Esophagus (tissue), 2 donors: ENCODE measurements at regions not wholly inside any gene's neighbourhood (a gene's known extent, or its start where the extent isn't known, plus 50 kb on each side); places are given as distances from the start of the nearest gene placed in this dataset.
"Not testable (repeated sequence)": the region's sequence is repeated elsewhere in the genome, so short reads cannot be mapped to it uniquely, and the experiment has no call there.

Experiments used
- H3K27ac ChIP-seq, 2 donors: one replicate each; pipeline ENCODE4 v1.5.1; 2013; ENCODE audit warnings: low read depth in 2 of 2, mild to moderate bottlenecking in 2 of 2, inconsistent platforms in 1 of 2, low read length in 1 of 2, moderate library complexity in 1 of 2
- H3K27me3 ChIP-seq, 2 donors: one replicate each; pipeline ENCODE4 v1.6.1; 2013; ENCODE audit warnings: low read length in 2 of 2, control low read depth in 1 of 2, mild to moderate bottlenecking in 1 of 2; ENCODE audit not compliant: insufficient read depth in 2 of 2, control insufficient read depth in 1 of 2
- H3K36me3 ChIP-seq, 2 donors: one replicate each; pipeline ENCODE4 v1.6.1; 2013; ENCODE audit warnings: low read length in 1 of 2; ENCODE audit not compliant: control insufficient read depth in 2 of 2, insufficient read depth in 2 of 2
- H3K4me1 ChIP-seq, 2 donors: one replicate each; pipeline ENCODE4 v1.6.1; 2013; ENCODE audit warnings: low read length in 1 of 2; ENCODE audit not compliant: control insufficient read depth in 2 of 2, insufficient read depth in 2 of 2
- H3K4me3 ChIP-seq, 2 donors: one replicate each; pipeline ENCODE4 v1.5.1; 2013; ENCODE audit warnings: low read length in 2 of 2, mild to moderate bottlenecking in 2 of 2, low read depth in 1 of 2, moderate library complexity in 1 of 2
- H3K9me3 ChIP-seq, 2 donors: one replicate each; pipeline ENCODE4 v1.6.1; 2013; ENCODE audit warnings: mild to moderate bottlenecking in 2 of 2, low read depth in 1 of 2, low read length in 1 of 2, moderate library complexity in 1 of 2; ENCODE audit not compliant: control insufficient read depth in 2 of 2, insufficient read depth in 1 of 2
- WGBS, 2 donors: extraction: QIAGEN DNeasy Blood & Tissue Kit; methylation state at CpG; one replicate each; pipeline ENCODE4 v1.1.7; 2013; 5-methylcytosine and 5-hydroxymethylcytosine counted together
- donor health status: healthy with polysubstance abuse.
- donor health status: Bipolar disorder and iron deficiency.

DNA sequence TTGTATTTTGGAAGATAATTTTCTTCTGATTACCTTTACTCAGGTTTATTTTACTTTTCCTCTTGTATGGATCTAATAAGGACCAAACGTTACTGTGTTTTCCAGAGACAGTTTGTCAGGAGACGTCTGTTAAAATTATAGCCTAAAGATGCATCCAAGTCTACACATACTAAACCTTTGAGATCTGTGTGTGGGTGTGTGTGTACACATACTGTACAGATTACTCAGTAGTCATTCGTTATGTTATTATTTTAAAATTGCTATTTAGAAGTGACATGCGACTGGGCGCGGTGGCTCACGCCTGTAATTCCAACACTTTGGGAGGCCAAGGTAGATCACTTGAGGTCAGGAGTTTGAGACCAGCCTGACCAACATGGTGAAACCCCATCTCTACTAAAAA is 51.6 kb upstream of the CNTLN start:
- H3K27me3 ChIP-seq, result no peaks in the 10 kb centered on the region
- no peak overlapping the region for H3K27ac ChIP-seq
- no peaks in the 10 kb centered on the region for H3K4me1 ChIP-seq

DNA sequence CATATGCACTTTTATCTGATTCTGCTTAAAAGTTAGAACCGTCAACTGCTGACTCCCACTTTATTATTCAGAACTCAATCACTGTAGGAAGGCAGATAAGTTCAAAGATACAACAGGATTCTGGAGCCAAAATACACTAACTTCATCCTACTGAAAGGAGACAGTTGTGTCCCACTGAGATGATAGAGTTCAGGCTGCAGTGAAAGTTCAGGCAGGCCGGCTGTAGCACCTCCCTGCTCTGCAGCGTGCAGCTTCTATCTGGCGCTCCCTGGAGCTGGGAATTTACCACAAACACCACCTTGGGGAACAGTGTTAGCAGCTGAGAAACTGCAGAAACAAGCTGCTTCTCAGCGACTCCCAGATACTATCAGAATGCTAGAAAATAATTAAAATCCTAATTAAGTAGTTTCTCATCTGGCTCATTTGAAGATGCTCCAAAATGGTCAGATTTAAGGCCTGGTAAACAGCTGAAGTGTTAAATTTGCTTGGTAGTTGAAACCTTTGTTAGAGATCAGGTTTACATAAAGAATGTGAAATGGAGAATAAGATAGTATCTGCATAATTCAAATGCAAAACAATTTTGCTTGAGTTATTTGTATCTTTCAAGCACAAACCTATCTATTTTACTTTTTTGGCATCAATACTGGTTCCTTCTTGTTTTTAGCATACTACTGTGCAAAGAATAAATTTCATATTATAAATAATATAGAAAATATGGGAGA is 52.3 kb upstream of the CNTLN start:
- WGBS, 2 donors, result 37 to 45% methylated on average over 5 of the region's 5 CpGs

More for the DNA sequence above, 51.6 kb upstream of the CNTLN start:
- 72 to 82% methylated on average over 7 of the region's 7 CpGs for WGBS, 2 donors
- Histone ChIP-seq H3K4me3 (no peak overlapping the region), H3K36me3 (no peaks in the 10 kb centered on the region), H3K9me3 (no peaks in the 10 kb centered on the region)

DNA sequence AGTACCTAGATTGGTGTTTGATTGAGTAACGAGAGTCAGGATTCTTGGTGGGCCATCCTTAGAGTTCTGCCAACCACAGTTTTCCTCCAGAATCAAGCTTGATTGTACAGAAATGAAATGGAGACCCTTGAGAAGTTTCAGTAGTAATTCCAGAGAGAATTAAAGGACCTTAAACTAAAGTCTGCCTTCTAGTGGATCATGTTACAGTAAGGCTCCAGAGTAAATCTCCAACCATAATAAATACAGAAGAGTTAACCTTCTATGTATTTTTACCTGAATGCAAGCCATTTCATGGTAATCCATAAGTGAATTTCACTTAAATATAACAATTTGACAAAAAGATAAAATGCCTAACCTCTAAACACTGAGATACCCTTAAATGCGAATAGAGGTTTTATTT is 53.0 kb upstream of the CNTLN start:
- Histone ChIP-seq H3K4me1 (no peaks in the 10 kb centered on the region), H3K27ac (no peak overlapping the region), H3K36me3 (no peaks in the 10 kb centered on the region), H3K4me3 (no peak overlapping the region), H3K27me3 (no peaks in the 10 kb centered on the region), H3K9me3 (no peaks in the 10 kb centered on the region)
- WGBS, 2 donors, result 87 to 90% methylated on average over 2 of the region's 2 CpGs

More for the DNA sequence above, 52.3 kb upstream of the CNTLN start:
- H3K36me3 ChIP-seq, result no peaks in the 10 kb centered on the region
- H3K27me3 ChIP-seq, result no peaks in the 10 kb centered on the region
- no peaks in the 10 kb centered on the region for H3K4me1 ChIP-seq
- H3K4me3 ChIP-seq, result no peak overlapping the region
- no peaks in the 10 kb centered on the region for H3K9me3 ChIP-seq
- no peak overlapping the region for H3K27ac ChIP-seq

DNA sequence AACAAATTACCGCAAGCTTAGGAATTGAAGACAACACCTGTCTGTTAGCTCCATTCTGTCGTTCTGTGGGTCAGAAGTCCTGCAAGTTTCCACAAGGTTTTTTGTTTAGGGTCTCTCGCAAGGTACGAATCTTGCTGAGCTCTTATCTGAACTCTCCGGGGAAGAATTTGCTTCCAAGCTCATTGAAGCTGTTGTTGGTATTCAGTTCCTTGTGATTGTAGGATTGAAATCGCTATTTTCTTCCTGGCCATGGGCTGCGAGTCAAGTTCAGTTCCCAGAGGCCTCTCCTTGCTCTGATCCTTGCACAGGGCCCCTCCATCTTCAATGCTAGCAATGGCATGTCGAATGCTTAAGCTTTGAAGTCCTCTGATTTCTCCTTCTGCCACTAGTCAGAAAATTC is 53.5 kb upstream of the CNTLN start:
- Histone ChIP-seq H3K4me1 (no peaks in the 10 kb centered on the region), H3K27ac (no peak overlapping the region), H3K9me3 (no peaks in the 10 kb centered on the region), H3K36me3 (no peaks in the 10 kb centered on the region), H3K4me3 (no peak overlapping the region), H3K27me3 (no peaks in the 10 kb centered on the region)
- WGBS, 2 donors, result 84 to 85% methylated on average over 8 of the region's 8 CpGs

DNA sequence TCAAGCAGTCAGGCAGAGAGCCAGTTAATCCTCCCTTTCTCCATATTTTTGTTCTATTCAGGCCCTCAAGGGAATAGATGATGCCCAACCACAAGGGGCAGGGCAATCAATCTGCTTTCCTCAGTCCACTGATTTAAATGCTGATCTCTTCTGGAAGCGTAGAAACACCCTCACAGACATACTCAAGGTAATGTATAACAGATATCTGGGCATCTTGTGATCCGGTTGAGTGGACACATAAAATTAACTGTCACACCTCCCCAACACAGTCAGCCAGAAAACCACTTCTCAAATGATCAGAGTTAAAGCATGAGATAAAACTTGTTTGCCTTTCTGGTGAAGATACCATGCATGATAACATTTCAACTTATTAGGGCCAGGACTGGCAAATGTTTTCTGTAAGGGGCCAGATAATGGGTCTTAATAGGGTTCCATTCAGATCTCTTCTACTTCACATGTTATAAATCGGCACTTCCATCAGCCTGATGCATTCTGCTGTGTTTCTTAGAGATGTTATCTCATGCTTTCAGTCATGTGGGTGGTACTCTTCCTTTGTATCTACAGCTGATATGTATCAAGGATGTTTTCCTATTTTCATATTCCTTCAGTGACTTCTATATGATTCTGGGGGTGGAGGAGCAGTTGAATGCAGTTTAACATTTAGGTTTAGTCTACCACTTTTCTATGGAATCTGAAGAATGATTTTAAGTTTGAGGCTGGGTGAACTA is 58.9 kb upstream of the CNTLN start:
- Histone ChIP-seq H3K36me3 (no peaks in the 10 kb centered on the region), H3K27me3 (no peaks in the 10 kb centered on the region), H3K4me3 (no peak overlapping the region), H3K4me1 (no peaks in the 10 kb centered on the region), H3K27ac (no peak overlapping the region), H3K9me3 (no peaks in the 10 kb centered on the region)
- WGBS, 2 donors, result 85 to 91% methylated on average over 3 of the region's 3 CpGs

DNA sequence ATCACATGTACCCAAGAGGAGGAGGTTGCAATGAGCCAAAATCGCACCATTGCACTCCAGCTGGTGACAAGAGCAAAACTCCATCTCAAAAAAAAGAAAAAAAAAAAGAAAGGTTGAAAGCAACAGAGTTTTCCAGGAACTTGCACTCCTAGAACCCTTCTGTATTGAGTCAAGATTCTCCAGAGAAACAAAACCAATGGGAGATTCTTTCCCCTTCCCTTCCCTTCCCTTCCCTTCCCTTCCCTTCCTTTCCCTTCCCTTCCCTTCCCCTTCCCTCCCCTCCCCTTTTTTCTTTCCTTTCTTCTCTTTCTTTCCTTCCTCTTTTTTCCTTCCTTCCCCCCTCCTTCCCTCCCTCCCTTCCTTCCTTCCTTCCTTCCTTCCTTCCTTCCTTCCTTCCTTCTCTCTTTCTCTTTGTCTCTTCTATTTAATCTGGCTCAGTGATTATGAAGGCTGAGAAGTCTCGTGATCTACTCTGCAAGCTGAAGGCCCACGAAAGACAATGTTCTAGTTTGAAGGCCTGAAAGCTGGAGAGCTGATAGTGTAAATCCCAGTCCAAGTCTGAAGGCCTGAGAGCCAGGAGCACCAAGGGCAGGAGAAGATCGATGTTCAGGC is 59.6 kb upstream of the CNTLN start:
- H3K27ac ChIP-seq, result no peak overlapping the region
- no peak overlapping the region for H3K4me3 ChIP-seq
- no peaks in the 10 kb centered on the region for H3K4me1 ChIP-seq
- no peaks in the 10 kb centered on the region for H3K9me3 ChIP-seq
- WGBS, 2 donors, result 81 to 85% methylated on average over 4 of the region's 4 CpGs
- H3K27me3 ChIP-seq, result no peaks in the 10 kb centered on the region
- no peaks in the 10 kb centered on the region for H3K36me3 ChIP-seq

DNA sequence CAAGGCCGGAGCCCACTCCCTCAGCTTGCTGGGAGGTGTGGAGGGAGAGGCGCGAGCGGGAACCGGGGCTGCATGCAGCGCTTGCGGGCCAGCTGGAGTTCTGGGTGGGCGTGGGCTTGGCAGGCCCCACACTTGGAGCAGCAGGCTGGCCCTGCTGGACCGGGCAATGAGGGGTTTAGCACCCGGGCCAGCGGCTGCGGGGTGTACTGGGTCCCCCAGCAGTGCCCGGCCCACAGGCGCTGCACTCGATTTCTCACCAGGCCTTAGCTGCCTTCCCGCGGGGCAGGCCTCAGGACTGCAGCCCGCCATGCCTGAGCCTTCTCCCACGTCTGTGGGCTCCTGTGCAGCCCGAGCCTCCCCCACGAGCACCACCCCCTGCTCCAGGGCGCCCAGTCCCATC is 62.3 kb upstream of the CNTLN start:
- 94 to 95% methylated on average over 22 of the region's 22 CpGs for WGBS, 2 donors
- not testable (repeated sequence) for H3K27ac ChIP-seq, H3K36me3 ChIP-seq

DNA sequence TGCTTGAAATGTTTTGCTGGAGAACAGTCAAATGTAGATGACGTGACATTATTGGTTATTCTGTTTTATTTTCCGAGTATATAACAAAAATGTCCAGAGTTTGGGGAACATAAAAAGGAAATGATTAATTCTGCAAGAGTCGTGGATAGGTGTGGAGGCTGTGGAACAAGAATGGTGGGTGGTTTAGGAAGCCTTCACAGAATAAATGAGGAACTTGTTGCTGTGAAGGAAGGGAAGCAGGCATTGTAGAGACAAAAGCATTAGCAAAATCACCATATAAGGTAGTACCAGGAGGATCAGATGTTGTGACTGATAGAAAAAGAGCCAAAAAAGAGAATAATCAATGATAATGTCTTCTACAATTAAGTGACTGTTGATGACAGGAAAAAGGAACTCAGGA is 66.2 kb upstream of the CNTLN start:
- Histone ChIP-seq H3K4me3 (no peak overlapping the region), H3K27ac (no peak overlapping the region), H3K36me3 (no peaks in the 10 kb centered on the region), H3K9me3 (no peaks in the 10 kb centered on the region), H3K27me3 (no peaks in the 10 kb centered on the region), H3K4me1 (no peaks in the 10 kb centered on the region)
- 74 to 75% methylated on average over 3 of the region's 3 CpGs for WGBS, 2 donors

More for the DNA sequence above, 62.3 kb upstream of the CNTLN start:
- not testable (repeated sequence) for H3K4me3 ChIP-seq, H3K27me3 ChIP-seq, H3K4me1 ChIP-seq, H3K9me3 ChIP-seq

DNA sequence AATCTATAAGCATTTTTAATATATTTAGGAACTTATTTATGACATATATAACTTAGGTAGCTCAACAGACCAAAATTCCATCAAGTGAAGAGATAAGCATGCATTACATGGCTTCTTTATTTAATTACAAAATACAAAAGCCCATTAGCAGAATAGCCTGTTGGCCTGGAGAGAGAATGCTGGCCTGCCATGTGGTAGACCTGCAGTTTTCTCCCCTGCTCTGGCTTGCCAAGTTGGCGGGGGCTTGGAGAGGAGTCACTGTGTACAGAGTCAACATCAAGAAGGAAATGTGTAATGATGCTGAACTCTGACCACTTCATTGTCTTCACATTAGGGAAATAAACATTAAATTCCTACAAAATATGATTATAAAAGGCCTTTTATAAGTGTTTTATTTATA is 69.8 kb upstream of the CNTLN start:
- Histone ChIP-seq H3K4me3 (no peak overlapping the region), H3K27ac (no peak overlapping the region), H3K27me3 (no peaks in the 10 kb centered on the region), H3K9me3 (no peaks in the 10 kb centered on the region), H3K36me3 (no peaks in the 10 kb centered on the region), H3K4me1 (no peaks in the 10 kb centered on the region)
- 75 to 86% methylated on average over 1 of the region's 1 CpG for WGBS, 2 donors
